AG08396 (cell line): ENCODE measurements at regions not wholly inside any gene's neighbourhood (a gene's known extent, or its start where the extent isn't known, plus 50 kb on each side); places are given as distances from the start of the nearest gene placed in this dataset.
"Not testable (repeated sequence)": the region's sequence is repeated elsewhere in the genome, so short reads cannot be mapped to it uniquely, and the experiment has no call there.

Experiments used
- DNase-seq: peaks from one replicate; pipeline ENCODE4 v3.0.0; 2012; ENCODE audit warnings: low spot score, mixed read lengths

DNA sequence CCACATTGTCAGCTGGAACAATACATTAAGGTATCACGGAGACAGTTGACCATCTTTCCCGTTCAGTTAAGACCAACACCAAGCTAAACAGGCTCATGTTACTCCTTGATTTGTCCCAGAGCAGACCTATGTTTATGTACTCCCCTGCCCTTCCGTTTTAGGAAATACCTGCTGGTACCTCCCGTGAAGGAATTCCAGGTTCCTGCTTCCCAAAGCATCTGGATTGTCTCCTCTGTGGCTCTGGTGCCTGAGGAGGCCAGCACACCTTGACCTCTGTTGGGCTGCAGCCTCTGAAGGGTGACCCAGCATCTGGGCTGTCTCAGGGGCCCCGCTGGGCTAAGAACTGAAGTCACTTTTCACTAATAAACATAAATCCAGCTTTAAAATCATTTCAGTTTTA is 647.8 kb upstream of the MARCKS start:
- DNase-seq: no peak

DNA sequence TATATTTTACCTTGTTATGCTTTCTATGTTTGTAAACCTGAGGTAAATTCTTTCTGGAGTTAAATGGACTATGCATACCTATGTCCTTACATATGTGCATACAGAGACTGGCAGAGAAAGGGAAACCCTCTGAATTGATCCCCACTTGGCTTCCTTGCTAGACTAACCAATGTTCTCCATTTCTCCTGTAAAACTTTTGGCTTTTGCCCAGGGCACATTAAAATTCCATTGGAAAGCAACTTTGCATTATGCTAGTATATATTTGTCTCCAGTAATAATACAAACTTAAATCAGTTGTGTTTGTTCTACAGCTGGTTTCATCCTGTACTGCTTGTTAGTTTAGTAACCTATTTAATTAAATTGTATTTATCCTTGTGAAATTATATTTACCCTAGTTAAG is 646.0 kb upstream of the MARCKS start:
- DNase-seq: no peak

DNA sequence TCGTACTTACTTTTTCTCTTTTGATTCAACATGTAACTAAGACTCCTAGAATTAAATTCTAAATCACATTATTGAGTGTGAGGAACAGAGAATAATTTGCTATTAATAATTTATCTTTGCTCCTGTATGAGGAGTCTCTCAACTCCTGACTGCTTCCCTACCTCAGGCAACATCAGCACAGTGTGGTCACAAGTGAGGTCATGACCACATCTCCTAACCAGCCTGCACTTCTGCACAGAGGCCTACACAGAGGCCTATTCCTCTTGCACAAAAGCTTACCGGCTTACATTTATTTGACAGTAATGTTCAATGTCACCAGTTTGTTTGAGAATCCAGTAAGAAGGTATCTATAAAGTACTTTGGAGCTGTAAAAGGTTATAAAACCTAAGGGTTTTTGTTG is 637.4 kb upstream of the MARCKS start:
- no peak for DNase-seq

DNA sequence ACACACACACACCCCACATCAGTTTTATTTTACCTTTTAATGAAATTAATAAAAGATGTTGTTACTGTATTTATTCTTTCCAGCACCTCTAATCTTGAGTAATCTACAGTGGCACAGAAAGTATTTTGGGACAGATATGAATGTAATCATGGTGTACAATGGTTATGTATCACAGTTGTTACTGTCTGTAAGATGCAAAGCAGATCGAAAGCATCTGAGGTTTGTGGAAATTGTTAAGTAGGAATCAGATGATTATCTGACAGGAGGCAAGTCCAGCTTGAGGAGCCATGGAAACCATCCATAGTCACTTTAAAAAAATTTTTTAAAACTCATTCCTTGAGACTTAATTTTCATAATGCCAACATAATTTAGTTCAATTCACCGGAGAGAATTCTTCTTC is 636.3 kb upstream of the MARCKS start:
- DNase-seq: no peak

DNA sequence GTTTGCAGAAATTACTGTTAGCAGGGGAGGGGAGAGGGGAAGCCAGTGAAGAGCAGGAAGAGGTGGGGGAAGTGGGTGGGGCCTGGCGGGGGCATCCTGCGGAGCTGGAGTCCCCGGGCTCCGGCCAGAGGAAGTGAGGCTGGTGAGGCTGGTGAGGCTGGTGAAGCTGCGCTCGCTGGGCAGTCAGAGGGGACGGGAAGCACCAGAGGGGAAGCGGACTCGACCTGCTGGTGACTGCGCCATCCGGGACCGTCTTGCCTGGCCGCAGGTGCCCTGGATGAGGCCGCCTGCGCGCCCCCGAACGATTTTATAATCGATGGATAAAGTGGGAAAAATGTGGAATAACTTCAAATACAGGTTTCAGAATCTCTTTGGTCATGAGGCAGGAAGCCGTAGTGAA is 635.3 kb upstream of the MARCKS start:
- no peak for DNase-seq

DNA sequence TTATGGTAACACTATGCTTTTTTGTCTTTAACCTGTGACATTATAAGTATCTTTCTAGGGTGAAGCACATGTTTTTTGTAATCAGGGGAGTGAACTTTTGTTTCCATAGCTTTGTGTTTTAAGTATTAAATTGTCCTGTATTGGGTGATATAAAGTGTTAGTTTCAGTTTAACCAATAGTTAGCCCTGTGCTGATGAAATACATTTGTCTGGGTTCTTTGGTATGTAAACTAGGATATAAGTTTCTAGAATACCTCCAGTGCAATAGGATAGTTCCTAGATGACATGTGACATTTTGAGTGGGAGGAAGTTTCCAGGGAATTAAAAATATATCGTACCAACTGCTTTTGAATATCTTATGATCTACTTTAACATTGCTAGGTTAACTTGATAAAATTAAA is 611.0 kb upstream of the MARCKS start:
- DNase-seq: no peak

DNA sequence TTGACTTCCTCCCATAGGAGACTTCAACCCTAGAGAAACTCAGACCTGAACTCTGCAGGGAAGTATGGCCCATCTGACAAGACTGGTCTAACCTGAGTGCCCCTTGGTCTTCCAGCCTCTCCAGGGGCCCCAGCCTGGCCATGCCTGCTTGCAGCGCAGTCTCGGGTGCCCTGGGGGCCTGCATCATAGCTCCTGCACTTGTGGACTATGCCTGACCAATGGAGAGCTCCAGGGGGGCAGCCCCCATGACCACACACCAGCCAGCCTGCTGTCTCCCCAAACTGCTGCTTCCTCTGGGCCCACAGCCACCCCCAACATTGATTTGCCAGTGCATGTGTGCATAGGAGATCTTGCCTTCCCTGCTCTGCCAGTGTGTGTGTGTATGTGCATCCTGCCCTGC is 608.6 kb upstream of the MARCKS start:
- DNase-seq: no peak

DNA sequence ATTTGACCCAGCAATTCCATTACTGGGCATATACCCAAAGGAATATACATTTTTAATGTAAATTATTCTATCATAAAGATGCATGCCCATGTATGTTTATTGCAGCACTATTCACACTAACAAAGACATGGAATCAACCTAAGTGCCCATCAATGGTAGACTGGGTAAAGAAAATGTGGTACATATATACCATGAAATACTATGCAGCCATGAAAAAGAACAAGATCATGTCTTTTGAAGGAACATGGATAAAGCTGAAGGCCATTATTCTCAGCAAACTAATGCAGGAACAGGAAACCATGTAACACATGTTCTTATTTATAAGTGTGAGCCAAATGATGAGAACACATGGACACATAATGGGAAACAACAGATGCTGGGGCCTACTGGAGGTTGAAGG is 603.0 kb upstream of the MARCKS start:
- DNase-seq: not testable (repeated sequence)

DNA sequence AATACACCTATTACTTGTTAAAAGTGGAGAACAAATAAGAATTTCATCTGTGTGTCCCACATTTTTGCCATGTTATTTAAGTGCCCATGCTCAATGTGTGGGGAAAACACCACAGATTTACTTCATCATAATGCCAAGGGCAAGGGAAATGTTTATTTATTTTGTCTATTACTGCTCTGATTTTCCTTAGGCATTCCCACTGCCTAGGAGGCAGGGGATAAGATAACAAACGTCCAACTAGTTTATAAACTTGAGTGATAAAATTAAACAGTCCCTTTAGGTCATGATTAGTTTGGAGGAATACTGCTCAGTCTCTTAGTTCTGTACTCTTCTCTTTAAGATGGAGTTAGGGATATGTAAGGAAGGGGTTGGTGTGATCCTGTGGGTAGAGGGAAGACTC is 598.4 kb upstream of the MARCKS start:
- no peak for DNase-seq

DNA sequence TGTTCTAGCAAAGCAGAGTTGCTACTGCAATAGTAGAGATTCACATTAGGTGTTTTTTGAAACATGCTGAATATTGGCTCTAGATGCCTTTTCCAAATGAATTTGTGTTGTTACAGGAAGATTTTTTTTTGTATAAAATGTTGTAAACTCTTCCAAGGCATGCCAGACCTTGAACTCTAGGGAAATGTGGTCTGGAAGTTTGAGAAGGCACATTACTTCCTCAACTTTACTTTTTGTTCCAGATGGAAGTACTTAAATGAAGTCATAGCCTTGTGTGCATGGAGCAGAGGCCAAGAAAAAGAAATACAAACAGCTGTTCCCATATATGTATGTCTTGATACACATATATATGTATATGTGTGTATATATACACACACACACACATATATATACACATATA is 585.7 kb upstream of the MARCKS start:
- DNase-seq: no peak

DNA sequence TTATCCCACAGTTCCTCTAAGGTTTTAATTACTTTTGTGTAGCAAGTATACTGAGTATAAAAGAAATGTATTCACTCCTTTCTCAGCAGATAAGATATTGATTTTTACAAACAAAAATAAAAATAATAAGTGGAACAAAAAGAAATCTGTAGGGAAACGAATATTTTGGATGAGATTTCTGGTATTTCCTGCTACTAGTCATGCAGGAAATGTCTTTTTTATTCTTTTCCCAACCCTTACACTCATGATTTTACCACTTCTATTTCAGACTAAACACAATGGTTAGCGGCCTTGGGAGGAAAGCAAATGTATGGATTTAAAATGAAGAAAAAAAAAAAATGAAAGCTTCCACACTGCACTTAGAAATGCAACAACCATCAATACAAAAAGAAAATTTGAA is 580.5 kb upstream of the MARCKS start:
- no peak for DNase-seq

DNA sequence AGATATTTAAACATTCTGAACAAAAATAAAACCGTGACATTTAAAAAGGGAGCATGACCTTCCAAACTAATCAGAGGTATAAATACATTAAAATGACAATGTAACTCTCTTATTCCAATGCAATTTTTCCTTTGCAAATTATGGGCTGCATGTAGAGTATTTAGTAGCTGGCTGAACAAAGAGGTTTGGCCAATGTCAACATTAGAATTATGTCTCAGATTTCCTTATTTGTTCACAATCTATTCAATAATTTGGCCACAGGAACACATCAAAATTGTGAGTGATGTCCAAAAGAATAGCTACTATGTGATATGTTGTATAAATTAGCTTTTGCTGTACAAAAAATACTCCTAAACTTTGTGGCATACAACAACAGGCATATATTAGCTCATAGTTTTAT is 580.0 kb upstream of the MARCKS start:
- no peak for DNase-seq

DNA sequence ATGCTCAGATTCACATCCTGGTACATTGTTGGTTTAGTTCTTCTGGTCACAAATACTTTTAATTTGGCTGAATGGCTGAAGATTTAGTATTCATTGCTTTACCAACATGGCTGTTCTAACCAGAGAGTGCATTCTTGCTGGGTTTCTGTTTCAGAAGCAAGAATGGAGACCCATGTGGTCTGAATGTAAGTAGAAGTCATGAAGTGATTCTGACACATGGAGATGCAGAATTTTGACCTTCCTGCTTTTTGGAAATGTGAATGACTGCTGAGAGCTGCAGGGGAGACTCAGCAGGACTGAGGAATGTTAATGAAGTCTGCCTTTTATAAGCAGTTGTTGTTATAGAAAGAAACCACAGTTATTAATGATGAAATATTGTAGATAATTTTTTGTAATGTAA is 576.1 kb upstream of the MARCKS start:
- DNase-seq: no peak

DNA sequence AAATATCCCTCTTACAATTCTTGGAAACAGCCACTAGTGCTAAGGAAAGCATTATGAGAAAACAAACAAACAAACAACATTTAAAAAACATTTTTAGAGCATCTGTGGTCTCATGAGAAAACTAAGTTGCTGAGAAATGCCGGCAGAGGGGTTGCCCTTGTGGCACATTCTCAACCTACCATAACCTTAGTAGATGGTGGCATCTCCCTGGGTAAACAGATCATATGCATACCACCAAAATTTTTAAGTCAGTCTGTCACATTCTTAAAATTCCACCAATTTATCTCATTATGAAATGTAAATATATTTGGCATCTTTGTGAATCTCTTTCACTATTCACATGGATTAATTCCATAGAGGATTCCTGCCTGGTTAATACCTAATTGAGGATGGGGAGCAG is 575.7 kb upstream of the MARCKS start:
- no peak for DNase-seq

DNA sequence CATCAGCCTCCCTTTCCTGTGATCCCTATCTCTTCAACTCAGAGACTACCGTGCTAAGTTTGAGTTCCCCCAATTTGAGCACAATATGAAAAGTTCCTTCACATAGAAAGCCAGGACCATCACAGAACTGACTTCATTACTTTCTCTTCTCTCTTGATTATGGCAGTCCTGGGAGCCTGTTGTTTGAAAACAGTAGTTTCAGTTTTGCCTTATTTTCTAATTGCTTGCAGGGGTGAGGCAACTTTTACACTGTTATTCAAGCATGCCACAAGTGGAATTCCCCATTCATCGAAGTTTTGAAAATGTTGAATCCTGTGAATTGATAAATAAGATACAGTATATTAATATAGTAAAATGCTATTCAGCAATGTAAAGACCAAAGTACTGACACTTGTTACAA is 569.7 kb upstream of the MARCKS start:
- DNase-seq: no peak

DNA sequence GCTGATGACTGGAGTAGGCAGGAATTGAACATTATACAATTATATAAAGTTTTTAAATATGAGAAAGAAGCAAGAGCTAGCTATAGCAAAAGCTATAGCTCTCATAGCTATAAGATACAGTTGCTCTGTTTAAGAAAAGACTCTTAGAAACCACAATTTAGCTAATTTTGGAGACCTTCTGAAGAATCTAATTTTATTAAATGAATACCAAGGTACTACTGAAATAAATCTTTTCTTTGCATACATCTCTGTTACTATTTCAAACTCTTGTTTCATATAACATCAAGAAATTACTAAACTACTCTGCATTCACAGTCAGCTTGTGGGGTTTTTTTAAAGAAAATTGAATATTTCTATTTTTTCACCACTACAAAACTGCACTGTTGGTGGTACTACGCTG is 568.7 kb upstream of the MARCKS start:
- DNase-seq: no peak

DNA sequence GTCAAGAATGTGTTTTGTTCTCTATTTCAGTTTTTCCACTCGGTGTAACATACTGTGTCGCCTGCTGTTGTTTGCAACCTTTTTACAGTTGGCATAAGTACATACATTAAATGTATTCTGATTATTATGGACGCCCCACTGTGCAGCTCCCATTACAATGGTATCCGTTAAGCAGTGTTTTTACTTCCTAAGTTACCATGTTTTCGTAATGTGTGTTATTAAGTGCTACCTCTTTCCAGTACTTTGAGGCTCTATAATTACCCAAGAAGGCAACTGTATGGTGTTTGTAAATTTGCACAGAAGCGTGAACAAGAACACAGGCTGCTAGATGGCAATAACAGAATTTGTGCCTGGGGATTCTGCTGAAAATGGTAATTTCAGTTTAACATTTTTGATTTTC is 568.0 kb upstream of the MARCKS start:
- DNase-seq: no peak

DNA sequence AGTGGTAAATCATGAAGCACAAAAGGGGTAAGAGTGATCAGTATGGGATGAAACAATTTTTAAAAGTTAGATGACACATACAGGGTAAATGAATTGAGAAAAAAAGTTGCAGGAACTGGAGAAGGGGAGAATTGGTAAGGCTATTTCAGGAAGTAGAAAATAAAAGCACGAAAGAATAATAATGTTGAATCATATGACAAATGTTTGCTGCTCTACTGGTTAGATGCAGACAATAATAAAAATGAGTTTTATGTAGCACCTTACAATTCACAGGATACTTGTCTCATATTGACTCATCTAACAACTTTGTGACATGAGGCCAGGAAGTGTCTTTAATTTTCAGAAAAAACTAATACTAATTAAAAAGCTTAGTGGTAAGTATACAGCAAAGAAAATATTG is 566.5 kb upstream of the MARCKS start:
- DNase-seq: no peak

DNA sequence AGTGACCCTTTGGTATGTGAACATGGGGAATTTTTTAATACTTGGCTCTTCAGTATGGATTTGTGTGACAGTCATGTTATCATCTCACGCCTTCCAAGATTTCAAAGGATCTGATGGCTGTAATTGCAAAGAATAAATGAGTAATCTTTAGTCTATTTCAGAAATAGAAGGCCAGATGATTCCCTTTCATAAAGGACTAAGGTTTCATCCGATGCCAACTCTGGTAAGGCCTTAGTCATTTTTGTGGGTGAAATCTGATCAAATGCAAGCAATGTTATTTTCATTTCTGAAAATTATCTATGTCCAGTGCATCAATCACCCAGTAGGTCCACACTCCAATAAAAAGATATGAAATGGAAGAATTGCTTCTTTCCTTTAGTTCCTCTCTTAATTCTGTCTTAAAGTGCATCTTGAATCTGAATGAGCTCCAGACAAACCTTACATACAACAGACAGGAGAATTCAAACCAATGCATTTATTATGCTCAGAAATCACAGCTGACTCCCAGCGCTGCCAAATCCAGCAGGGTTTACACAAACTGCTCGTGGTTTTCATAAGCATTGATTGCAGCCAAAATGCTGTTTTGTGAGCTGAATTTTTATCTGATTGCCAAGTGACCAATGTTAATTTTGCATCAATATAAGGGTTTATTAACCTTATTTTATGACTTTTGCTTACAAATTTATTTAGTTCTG is 565.2 kb upstream of the MARCKS start:
- DNase-seq: no peak

DNA sequence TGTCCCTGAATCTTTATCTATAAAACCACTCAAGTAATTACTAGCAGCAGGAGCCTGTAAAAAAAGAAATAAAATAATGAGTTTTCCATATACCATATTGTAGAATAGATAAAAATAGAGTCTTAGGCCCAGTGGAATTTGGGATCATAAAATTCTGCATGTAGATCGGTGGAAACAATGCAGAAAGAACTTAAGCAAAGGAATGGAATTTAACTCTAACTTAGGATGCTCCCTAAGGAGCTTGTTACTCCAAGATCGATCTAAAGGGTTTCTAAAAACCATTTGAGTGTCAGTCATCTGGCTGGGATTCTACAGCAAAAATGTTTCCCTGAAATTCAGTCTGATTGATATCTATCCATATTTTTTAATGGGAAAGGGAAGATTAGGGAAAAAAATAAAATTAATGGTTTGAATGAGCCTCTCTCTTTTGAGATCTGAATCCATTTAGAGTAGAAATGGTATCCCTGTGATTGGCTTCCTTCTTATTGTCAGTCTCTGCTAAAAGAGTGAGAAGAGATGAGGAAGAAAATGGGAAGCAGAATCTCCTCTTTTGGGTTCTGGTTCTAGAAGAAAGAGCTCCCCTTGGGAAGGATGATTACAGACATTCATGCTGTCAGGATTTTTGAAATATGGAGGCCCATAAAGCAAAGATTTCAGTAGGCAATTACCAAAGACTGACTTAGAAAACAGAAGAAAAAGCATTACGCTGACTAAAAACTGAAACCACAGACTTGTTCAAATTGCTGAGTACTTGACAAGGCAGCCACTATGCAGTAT is 564.3 kb upstream of the MARCKS start:
- DNase-seq: no peak

DNA sequence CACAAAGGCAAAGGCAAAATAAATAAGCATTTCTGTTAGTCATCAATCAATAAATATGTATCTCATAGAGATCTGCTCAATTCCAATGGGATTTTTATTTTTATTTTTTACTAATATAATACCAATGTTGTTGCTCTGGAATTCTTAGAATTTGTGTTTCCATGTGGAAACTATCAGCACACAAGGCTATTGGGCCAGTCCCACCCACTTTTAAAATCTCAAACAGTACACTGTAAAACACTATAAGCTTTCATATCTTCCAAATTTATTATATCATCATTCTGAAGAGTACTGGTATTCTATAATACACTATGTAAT is 563.8 kb upstream of the MARCKS start:
- DNase-seq: no peak

DNA sequence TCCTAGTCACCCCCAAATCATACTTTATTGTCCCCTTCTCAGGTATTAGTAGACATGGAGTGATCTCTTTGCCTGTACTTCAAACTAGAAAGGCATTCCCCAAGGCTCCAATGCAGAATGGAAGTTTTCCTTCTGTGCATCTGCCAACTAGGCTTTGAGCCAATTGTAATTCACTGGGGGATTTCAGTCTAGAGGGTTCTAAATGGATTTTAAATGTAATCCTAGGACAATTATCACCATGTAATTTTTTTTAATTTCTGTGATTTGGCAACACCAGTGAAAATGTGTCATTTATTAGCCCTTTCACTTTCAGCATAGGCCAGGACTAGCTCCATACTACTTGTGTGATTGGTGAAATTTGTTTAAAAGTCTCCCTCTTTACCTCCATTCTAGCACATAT is 557.6 kb upstream of the MARCKS start:
- no peak for DNase-seq

DNA sequence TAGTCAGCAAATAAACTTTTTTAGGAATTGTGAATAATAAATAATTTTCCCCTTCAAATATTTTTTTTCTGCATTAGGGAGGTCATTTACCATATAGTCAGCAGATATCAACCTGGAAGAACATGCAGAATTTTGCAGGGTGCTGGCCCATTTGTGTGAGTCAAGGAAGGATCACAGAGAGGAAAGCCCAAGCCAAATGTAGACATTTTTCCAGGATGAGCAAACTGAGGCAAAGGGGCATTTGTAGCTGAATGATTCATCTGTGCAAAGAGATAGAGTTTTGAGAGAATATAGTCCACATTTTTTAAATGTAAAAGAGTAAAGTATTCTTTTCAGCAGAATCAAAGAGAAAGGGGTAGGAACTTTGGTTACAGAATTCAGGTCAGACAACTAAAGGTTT is 555.5 kb upstream of the MARCKS start:
- no peak for DNase-seq

DNA sequence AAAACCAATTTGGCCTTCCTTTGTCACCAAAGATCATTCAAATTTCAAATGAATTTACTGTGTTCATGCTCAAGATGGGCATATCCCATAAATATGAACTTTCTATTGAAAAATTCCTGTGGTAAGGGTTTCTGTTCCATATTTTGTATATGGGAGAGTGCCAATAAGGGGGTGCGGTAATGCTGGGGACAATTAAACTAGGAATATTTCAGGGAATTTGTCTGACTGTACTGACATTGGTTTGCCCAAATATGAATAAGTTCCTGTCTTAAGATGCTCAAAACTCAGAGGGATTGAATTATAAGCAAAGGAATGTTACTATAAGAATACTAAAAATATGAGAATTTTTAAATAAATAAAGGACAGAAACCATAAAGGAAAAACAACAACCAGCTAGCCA is 553.0 kb upstream of the MARCKS start:
- DNase-seq: no peak
